A549 (cell line): ENCODE measurements at regions not wholly inside any gene's neighbourhood (a gene's known extent, or its start where the extent isn't known, plus 50 kb on each side); places are given as distances from the start of the nearest gene placed in this dataset.

ENCODE experiments used
- CTCF ChIP-seq: fragments of >200 bp; sonication (Bioruptor Twin); formaldehyde crosslinking; IDR thresholded peaks from 3 replicates; pipeline ENCODE4 v1.5.1; 2016
- EP300 ChIP-seq, 2 experiments: fragments of >200 bp; sonication (Bioruptor Twin); formaldehyde crosslinking; IDR thresholded peaks; 2 replicates in 1 of 2; 3 replicates in 1 of 2; pipeline ENCODE4 v1.6.1; 2016 to 2017
- JUN ChIP-seq, 2 experiments: fragments of >200 bp; sonication (Bioruptor Twin); formaldehyde crosslinking; IDR thresholded peaks; 2 replicates in 1 of 2; 3 replicates in 1 of 2; pipeline ENCODE4 v1.6.1; 2016 to 2017
- JUNB ChIP-seq: fragments of >200 bp; sonication (Bioruptor Twin); formaldehyde crosslinking; IDR thresholded peaks from 2 replicates; pipeline ENCODE4 v1.6.1; 2016
- MYC ChIP-seq: IDR thresholded peaks from 2 replicates; pipeline ENCODE4 v1.6.1; 2012; ENCODE audit warnings: mild to moderate bottlenecking, inconsistent platforms, low read length, improper control_type of control experiment, borderline replicate concordance
- NFE2L2 ChIP-seq: fragments of 150-350 bp; conservative IDR thresholded peaks from 2 replicates; pipeline ENCODE4 v1.6.1; 2014; ENCODE audit warnings: low read length
- POLR2A ChIP-seq: IDR thresholded peaks from 2 replicates; pipeline ENCODE4 v1.6.1; 2012; ENCODE audit warnings: mild to moderate bottlenecking, low read length
- RAD21 ChIP-seq, 2 experiments: fragments of >200 bp in 1 of 2; sonication (Bioruptor Twin) in 1 of 2; formaldehyde crosslinking in 1 of 2; IDR thresholded peaks in 1 of 2; conservative IDR thresholded peaks in 1 of 2; 2 replicates in 1 of 2; 3 replicates in 1 of 2; pipeline ENCODE4 v1.6.1; 2012 to 2018; ENCODE audit warnings: inconsistent platforms in 1 of 2
- RFX5 ChIP-seq: fragments of 450-650 bp; IDR thresholded peaks from 2 replicates; pipeline ENCODE4 v1.7.1; 2014; ENCODE audit warnings: antibody characterized with exemption, mild to moderate bottlenecking, moderate library complexity
- SMC3 ChIP-seq: fragments of >200 bp; sonication (Bioruptor Twin); formaldehyde crosslinking; IDR thresholded peaks from 3 replicates; pipeline ENCODE4 v1.6.1; 2018; ENCODE audit warnings: inconsistent platforms
- USF2 ChIP-seq: fragments of 450-650 bp; IDR thresholded peaks from 2 replicates; pipeline ENCODE4 v1.6.1; 2014; ENCODE audit warnings: antibody characterized with exemption

GRCh38 chr2:120518819-120519218 is 172.9 kb downstream of the INHBB start:
- no peak for TF ChIP-seq CTCF
- TF ChIP-seq RAD21 (conservative IDR thresholded peaks at IDR 0.05 in 1 of 2, IDR thresholded peaks at IDR 0.05 in 1 of 2), result no peak
- TF ChIP-seq SMC3, result no peak
- TF ChIP-seq RFX5, result no peak
- TF ChIP-seq NFE2L2, result no peak
- no peak for TF ChIP-seq POLR2A
- no peak for TF ChIP-seq JUNB
- TF ChIP-seq JUN (IDR thresholded peaks at IDR 0.05), result no peak
- no peak for TF ChIP-seq EP300 (IDR thresholded peaks at IDR 0.05)
- TF ChIP-seq USF2, result no peak
- no peak for TF ChIP-seq MYC
